ENCODE measurements at regions not wholly inside any gene's neighbourhood (a gene's known extent, or its start where the extent isn't known, plus 50 kb on each side); places are given as distances from the start of the nearest gene placed in this dataset.

GRCh38 chr4:159422019-159422418 lies 319.1 kb downstream of the RAPGEF2 start:
- no peak for DNase-seq (ENCODE audit: insufficient read length, low spot score, missing footprints)
- Histone ChIP-seq H4K20me1 (ENCODE audit: insufficient read depth, low read length) (no peaks in the 10 kb centered on the region), H3K9me3 (ENCODE audit: low read depth, low read length) (no peaks in the 10 kb centered on the region), H3K4me1 (ENCODE audit: insufficient read depth, low read length) (no peaks in the 10 kb centered on the region), H3K36me3 (ENCODE audit: insufficient read depth, low read length) (no peaks in the 10 kb centered on the region), H3K79me2 (ENCODE audit: insufficient read depth, low read length) (no peaks in the 10 kb centered on the region), H2AFZ (ENCODE audit: low read length) (no peak overlapping the region), H3K4me3 (ENCODE audit: insufficient read depth, low read length) (no peak overlapping the region), H3K27me3 (ENCODE audit: insufficient read depth, low read length) (no peaks in the 10 kb centered on the region), H3K27ac (ENCODE audit: low read depth, low read length) (no peak overlapping the region), H3K4me2 (ENCODE audit: insufficient read depth, low read length) (no peak overlapping the region)
- TF ChIP-seq, protein P1, sequence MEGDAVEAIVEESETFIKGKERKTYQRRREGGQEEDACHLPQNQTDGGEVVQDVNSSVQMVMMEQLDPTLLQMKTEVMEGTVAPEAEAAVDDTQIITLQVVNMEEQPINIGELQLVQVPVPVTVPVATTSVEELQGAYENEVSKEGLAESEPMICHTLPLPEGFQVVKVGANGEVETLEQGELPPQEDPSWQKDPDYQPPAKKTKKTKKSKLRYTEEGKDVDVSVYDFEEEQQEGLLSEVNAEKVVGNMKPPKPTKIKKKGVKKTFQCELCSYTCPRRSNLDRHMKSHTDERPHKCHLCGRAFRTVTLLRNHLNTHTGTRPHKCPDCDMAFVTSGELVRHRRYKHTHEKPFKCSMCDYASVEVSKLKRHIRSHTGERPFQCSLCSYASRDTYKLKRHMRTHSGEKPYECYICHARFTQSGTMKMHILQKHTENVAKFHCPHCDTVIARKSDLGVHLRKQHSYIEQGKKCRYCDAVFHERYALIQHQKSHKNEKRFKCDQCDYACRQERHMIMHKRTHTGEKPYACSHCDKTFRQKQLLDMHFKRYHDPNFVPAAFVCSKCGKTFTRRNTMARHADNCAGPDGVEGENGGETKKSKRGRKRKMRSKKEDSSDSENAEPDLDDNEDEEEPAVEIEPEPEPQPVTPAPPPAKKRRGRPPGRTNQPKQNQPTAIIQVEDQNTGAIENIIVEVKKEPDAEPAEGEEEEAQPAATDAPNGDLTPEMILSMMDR (IDR thresholded peaks at IDR 0.05; ENCODE audit: extremely low read depth, low read depth, low read length), result no peak

DNA sequence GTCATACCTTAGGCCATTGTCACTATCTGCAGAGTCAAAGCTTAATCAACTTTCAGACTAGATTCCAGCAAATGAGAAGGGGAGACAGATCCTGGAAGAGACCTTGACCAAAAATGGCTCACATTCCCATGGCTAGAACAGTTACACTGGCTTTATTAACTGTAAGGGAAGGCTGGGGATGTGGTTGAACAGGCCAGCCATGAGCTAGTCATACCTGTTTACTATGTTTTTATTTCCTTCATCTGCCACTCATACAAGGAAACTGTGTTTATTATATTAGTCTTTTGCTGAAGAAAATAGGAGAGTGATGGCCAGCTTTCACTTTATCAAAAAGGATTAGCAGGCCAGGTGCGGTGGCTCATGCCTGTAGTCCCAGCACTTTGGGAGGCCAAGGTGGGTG lies 319.7 kb downstream of the RAPGEF2 start:
- H3K9me3 ChIP-seq (ENCODE audit: low read depth, low read length), result no peaks in the 10 kb centered on the region
- no peaks in the 10 kb centered on the region for H3K36me3 ChIP-seq (ENCODE audit: insufficient read depth, low read length)
- H3K4me3 ChIP-seq (ENCODE audit: insufficient read depth, low read length), result no peak overlapping the region
- no peak overlapping the region for H3K27ac ChIP-seq (ENCODE audit: low read depth, low read length)
- no peaks in the 10 kb centered on the region for H3K79me2 ChIP-seq (ENCODE audit: insufficient read depth, low read length)
- H2AFZ ChIP-seq (ENCODE audit: low read length), result no peak overlapping the region
- TF ChIP-seq, protein P1 (IDR thresholded peaks at IDR 0.05; ENCODE audit: extremely low read depth, low read depth, low read length), result no peak
- no peaks in the 10 kb centered on the region for H3K4me1 ChIP-seq (ENCODE audit: insufficient read depth, low read length)
- no peaks in the 10 kb centered on the region for H4K20me1 ChIP-seq (ENCODE audit: insufficient read depth, low read length)
- no peak for DNase-seq (ENCODE audit: insufficient read length, low spot score, missing footprints)
- no peak overlapping the region for H3K4me2 ChIP-seq (ENCODE audit: insufficient read depth, low read length)
- no peaks in the 10 kb centered on the region for H3K27me3 ChIP-seq (ENCODE audit: insufficient read depth, low read length)

DNA sequence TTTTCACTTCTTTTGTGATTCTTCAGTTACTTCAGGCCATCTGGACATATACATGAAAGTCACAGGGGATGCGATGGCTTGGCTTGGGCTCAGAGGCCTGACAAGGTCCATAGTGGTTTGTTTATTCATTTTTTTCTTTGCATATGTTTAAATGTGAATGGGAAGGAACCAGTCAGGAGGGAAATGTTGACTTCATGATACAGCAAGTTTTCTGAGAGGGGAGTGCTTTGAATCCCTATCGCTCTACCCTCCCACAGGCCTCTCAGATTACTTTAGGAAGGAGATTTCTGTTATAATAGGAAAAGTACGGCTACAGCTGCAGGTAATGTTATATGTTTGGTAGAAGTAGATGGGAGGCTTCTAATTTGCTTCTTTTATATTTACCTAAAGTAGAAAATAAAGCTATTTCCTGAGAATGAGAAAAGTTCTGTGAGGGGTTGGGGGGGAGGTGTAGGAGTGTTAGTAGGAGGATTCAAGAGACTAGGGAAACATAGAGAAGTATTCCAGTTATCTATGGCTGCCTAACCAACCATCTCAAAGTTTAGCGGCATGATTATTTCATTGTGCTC lies 322.9 kb downstream of the RAPGEF2 start:
- H4K20me1 ChIP-seq (ENCODE audit: insufficient read depth, low read length), result no peaks in the 10 kb centered on the region
- no peak overlapping the region for H3K4me2 ChIP-seq (ENCODE audit: insufficient read depth, low read length)
- H3K36me3 ChIP-seq (ENCODE audit: insufficient read depth, low read length), result no peaks in the 10 kb centered on the region
- H3K27me3 ChIP-seq (ENCODE audit: insufficient read depth, low read length), result no peaks in the 10 kb centered on the region
- no peak for DNase-seq (ENCODE audit: insufficient read length, low spot score, missing footprints)
- TF ChIP-seq, protein P1 (IDR thresholded peaks at IDR 0.05; ENCODE audit: extremely low read depth, low read depth, low read length), result no peak
- H3K4me1 ChIP-seq (ENCODE audit: insufficient read depth, low read length), result no peaks in the 10 kb centered on the region
- no peaks in the 10 kb centered on the region for H3K79me2 ChIP-seq (ENCODE audit: insufficient read depth, low read length)
- no peak overlapping the region for H2AFZ ChIP-seq (ENCODE audit: low read length)
- no peak overlapping the region for H3K27ac ChIP-seq (ENCODE audit: low read depth, low read length)
- no peaks in the 10 kb centered on the region for H3K9me3 ChIP-seq (ENCODE audit: low read depth, low read length)
- no peak overlapping the region for H3K4me3 ChIP-seq (ENCODE audit: insufficient read depth, low read length)

- no peak overlapping the region for H3K4me2 ChIP-seq (ENCODE audit: insufficient read depth, low read length)
- H3K4me1 ChIP-seq (ENCODE audit: insufficient read depth, low read length), result no peaks in the 10 kb centered on the region
- no peaks in the 10 kb centered on the region for H3K9me3 ChIP-seq (ENCODE audit: low read depth, low read length)
- no peak for DNase-seq (ENCODE audit: insufficient read length, low spot score, missing footprints)
- no peaks in the 10 kb centered on the region for H3K27me3 ChIP-seq (ENCODE audit: insufficient read depth, low read length)
- H3K27ac ChIP-seq (ENCODE audit: low read depth, low read length), result no peak overlapping the region
- H3K4me3 ChIP-seq (ENCODE audit: insufficient read depth, low read length), result no peak overlapping the region
- TF ChIP-seq, protein P1 (IDR thresholded peaks at IDR 0.05; ENCODE audit: extremely low read depth, low read depth, low read length), result no peak
- no peaks in the 10 kb centered on the region for H4K20me1 ChIP-seq (ENCODE audit: insufficient read depth, low read length)
- H2AFZ ChIP-seq (ENCODE audit: low read length), result no peak overlapping the region
- no peaks in the 10 kb centered on the region for H3K36me3 ChIP-seq (ENCODE audit: insufficient read depth, low read length)
- H3K79me2 ChIP-seq (ENCODE audit: insufficient read depth, low read length), result no peaks in the 10 kb centered on the region
These were observed 325.4 kb downstream of the RAPGEF2 start for GRCh38 chr4:159428293-159428692.
